SK-N-MC (cell line): ENCODE measurements at regions not wholly inside any gene's neighbourhood (a gene's known extent, or its start where the extent isn't known, plus 50 kb on each side); places are given as distances from the start of the nearest gene placed in this dataset.

Experiments
- DNase-seq: peaks from one replicate; pipeline ENCODE4 v3.0.0-alpha.2; 2011; ENCODE audit warnings: low read depth, low spot score
- H3K27ac ChIP-seq: fragments of 200-600 bp; sonication (generic); 2 replicates; pipeline ENCODE4 v1.5.1; 2016; ENCODE audit warnings: mixed run types
- H3K36me3 ChIP-seq: fragments of 200-600 bp; sonication (generic); 2 replicates; pipeline ENCODE4 v1.6.1; 2017; ENCODE audit warnings: antibody characterized with exemption, low read length, mixed read lengths; ENCODE audit not compliant: insufficient read depth
- H3K4me3 ChIP-seq: fragments of 200-600 bp; sonication (generic); 2 replicates; pipeline ENCODE4 v1.5.1; 2016
- H3K9ac ChIP-seq: fragments of 200-600 bp; sonication (generic); 2 replicates; pipeline ENCODE4 v1.8.0; 2017; ENCODE audit warnings: mixed run types, mixed read lengths; ENCODE audit not compliant: insufficient read length
- H3K9me3 ChIP-seq: fragments of 200-600 bp; sonication (generic); 2 replicates; pipeline ENCODE4 v1.6.1; 2017; ENCODE audit warnings: low read depth, mild to moderate bottlenecking, antibody characterized with exemption, low read length, moderate library complexity, mixed read lengths
- EZH2 ChIP-seq: fragments of 200-600 bp; sonication (generic); IDR thresholded peaks from one replicate; pipeline ENCODE4 v1.6.1; 2017; ENCODE audit warnings: antibody characterized with exemption
- FOXP2 ChIP-seq: optimal IDR thresholded peaks from 2 replicates; pipeline ENCODE3; 2011; ENCODE audit warnings: mild to moderate bottlenecking, moderate library complexity; ENCODE audit not compliant: insufficient read depth; ENCODE audit errors: extremely low read length, control extremely low read depth
- POLR2AphosphoS5 ChIP-seq: IDR thresholded peaks from 2 replicates; pipeline ENCODE4 v1.6.1; 2012; ENCODE audit warnings: mild to moderate bottlenecking, low read depth, low read length, borderline replicate concordance

DNA sequence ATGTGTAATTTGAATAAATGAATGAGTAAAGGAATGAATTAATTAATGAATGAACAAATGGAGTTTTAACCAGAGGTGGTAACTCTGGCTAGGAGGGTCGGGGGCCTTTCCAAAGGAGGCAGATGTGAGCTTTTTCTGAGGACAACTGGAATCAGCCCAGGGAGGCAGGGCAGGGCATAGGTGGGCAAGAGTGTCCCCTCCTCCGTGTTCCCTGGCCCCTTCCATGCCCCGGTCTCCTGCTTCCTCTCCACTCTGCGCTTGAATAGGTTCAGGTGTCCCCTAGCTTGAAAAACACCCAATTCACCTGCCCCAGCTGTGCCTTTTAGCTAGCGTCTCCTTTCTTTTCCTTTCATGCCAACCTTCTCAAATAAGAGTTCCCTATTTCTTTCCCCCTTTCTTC lies 473.1 kb downstream of the CDH26 start:
- Histone ChIP-seq H3K9me3 (no peaks in the 10 kb centered on the region), H3K4me3 (no peak overlapping the region), H3K9ac (no peak overlapping the region), H3K36me3 (no peaks in the 10 kb centered on the region), H3K27ac (no peak overlapping the region)
- TF ChIP-seq POLR2AphosphoS5 (no peak), EZH2 (no peak), FOXP2 (no peak)
- DNase-seq, result no peak

DNA sequence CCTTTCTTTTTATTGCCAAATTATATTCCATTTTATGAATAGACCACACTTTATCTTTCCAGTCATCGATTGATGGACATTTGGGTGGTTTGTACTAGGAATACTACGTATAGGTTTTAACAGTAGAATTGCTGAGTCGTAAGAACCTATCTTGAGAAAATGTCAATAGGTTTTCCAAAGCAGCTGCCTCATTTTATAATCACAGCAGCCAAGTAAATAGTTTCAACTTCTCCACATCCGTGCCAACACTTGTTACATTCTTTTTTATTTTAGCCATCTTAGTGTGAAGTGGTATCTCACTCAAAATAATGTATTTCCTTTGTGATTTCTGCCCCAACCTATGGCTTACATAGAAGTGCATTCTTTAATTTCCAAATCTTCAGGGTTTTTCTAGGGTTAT lies 479.2 kb downstream of the CDH26 start:
- no peaks in the 10 kb centered on the region for H3K36me3 ChIP-seq
- no peak overlapping the region for H3K9ac ChIP-seq
- H3K9me3 ChIP-seq, result no peaks in the 10 kb centered on the region
- no peak for TF ChIP-seq FOXP2
- TF ChIP-seq EZH2, result no peak
- TF ChIP-seq POLR2AphosphoS5, result no peak
- DNase-seq, result no peak
- no peak overlapping the region for H3K27ac ChIP-seq
- no peak overlapping the region for H3K4me3 ChIP-seq

DNA sequence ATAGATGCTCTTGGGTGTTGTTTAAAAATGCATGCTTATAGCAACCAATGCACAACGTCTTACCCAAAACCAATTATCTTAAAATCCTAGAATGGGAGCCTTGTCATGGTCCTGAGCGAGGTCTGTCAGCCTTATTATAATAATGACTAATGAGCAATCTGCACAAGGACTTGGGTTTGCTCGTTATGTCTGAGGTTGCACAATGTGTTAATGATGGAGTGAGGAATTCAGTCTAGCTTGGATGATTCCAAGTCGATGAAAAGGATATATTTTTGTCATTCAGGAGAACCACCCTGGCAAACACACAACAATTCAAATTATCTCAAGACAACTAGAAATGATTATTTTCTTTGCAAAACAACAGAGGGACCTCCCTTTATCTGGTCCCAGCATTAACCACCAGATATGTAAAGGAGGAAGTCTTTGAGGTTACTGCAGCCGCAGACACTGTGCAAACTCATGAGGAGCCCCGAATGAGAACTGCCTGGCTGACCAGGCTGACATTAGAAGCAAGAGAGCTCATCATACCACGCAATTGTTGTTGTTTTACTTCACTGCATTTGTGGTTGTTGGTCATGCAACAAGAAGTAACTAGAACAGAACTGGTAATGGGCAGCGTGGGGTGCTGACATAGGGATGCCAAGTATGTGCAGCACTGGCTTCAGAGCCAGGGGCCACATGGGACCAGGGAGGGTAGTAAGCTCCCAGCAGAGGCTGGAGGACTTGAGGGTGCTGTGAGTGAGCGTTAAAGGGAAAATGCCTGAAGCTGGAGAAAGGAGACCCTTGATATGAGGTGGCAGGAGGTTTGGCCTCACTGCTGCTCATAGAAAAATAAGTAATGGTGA lies 488.3 kb downstream of the CDH26 start:
- TF ChIP-seq FOXP2, result no peak
- DNase-seq, result no peak
- no peak overlapping the region for H3K9ac ChIP-seq
- no peaks in the 10 kb centered on the region for H3K36me3 ChIP-seq
- no peak overlapping the region for H3K4me3 ChIP-seq
- no peak overlapping the region for H3K27ac ChIP-seq
- no peaks in the 10 kb centered on the region for H3K9me3 ChIP-seq

DNA sequence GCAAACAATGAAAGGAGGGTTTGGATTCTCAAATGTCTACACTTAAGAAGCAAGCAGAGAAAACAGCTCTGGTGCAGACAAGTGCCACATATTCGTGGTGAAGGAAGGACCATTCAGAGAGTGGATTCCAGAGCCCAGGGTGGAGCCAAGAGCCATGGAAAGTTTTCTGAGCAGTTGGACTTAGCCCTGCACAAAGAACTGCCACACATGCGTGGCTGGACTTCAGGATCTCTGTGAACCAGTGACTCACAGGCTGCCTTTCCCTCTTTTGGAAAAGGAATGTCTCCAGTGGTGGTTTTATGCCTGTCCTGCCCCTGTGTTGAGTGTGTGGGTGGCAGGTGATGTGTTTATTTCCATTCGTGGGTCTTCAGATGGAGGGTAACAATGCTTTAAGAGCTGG lies 489.5 kb downstream of the CDH26 start:
- no peak for DNase-seq
- Histone ChIP-seq H3K4me3 (no peak overlapping the region), H3K27ac (no peak overlapping the region), H3K9me3 (no peaks in the 10 kb centered on the region), H3K9ac (no peak overlapping the region), H3K36me3 (no peaks in the 10 kb centered on the region)
- TF ChIP-seq POLR2AphosphoS5 (no peak), FOXP2 (no peak), EZH2 (no peak)

DNA sequence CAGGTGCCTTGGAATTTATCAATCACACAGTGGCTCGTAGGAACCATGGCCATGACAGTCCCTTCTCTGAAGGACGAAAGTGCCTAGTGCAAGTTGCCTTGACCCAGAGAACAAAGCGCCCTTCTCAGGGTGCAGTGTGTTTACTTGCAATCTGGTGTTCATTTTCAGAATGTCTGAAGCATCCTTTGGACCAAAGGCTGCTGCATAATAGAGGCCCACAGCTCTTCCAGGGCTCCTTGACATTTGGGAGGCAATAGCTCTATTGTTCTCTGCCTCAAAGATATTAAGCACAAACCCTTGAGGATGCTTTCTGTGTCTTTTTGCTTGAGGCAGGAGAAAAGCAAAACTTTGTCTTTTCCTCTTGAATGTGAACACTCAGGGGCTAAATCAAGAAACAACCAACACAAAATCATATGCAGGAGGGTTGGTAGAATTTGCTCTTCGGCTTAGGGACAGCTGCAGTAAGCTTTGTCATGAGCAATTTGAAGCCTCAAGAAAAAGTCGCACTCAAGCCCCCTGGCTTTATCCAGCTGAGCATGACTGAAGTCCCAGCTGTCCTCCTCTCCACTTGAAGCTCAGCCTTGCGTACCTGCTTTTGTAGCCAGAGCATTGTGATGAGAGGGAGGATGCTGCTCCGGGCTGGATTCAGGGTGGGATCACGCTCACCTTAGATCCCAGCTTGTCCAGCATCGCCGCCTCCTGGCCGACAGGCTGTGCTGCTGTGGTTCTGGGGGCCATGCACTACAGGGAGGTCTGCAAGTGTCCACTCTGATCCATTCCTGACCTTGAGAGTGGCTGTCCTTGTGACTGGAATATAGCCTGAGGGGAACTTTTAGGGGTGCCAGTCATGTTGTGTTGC lies 495.4 kb downstream of the CDH26 start:
- DNase-seq, result no peak
- H3K36me3 ChIP-seq, result no peaks in the 10 kb centered on the region
- TF ChIP-seq EZH2 (no peak), FOXP2 (no peak), POLR2AphosphoS5 (no peak)

DNA sequence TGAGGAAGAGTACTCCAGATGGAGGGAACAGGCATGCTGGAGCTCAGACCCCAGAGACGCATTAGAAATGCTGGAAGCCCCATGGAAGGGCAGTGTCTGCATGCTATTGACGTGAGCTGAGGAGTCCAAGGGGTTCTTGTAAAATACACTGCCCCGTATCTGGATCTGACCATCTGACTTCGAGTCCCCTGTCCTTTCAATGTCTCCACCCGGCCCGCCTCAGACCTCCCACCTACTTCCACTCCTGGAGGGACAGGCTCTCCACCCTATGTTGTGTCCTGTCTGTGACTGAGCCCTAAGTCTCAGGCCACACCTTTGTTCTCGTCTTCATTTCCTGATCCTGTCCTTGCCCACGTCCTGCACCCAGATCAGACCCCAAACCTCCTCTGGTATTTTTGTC lies 496.3 kb downstream of the CDH26 start:
- TF ChIP-seq POLR2AphosphoS5, result no peak
- TF ChIP-seq EZH2, result no peak
- DNase-seq, result no peak

More for the DNA sequence above, 495.4 kb downstream of the CDH26 start:
- no peak overlapping the region for H3K4me3 ChIP-seq
- H3K9me3 ChIP-seq, result no peaks in the 10 kb centered on the region
- H3K9ac ChIP-seq, result no peak overlapping the region
- H3K27ac ChIP-seq, result no peak overlapping the region

DNA sequence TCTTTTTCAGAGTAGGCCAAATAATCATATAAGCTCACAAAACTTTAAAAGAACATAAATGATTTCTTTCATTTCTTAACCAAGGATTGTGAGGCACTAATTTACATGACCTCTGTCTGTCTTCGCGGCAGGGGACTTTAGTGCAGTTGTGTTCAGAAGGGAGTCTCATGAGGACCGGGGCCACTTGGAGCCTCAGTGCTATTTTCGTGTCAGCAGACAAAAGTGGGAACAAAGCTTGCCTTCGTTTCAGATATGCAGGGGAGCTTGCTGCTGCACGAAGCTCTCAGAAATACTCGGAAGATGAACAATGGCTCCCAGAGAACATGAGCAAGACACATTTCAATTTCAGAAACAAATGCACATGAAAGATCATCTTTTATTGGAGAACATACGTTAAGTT lies 497.0 kb downstream of the CDH26 start:
- TF ChIP-seq EZH2 (no peak), POLR2AphosphoS5 (no peak), FOXP2 (no peak)

More for the DNA sequence above, 496.3 kb downstream of the CDH26 start:
- Histone ChIP-seq H3K27ac (no peak overlapping the region), H3K4me3 (no peak overlapping the region), H3K9me3 (no peaks in the 10 kb centered on the region), H3K36me3 (no peaks in the 10 kb centered on the region), H3K9ac (no peak overlapping the region)

DNA sequence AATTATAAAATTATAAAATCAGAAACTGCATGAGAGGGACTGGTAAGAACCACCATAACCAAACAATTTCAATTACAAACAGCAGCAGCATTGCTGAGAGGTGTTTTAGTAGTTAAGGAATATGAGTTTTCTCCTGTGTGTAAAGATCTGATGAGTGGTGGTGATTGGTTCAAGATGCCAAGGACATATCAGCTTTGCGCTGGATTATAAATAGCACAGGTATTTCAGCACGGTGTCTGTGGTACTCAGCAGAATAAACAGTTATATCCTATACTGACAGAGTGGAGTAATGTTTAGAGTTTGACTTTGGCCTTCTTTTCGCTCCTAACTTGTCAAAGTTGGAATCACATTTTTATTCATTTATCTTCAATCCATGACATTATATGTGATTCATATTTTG lies 501.0 kb downstream of the CDH26 start:
- TF ChIP-seq FOXP2 (no peak), EZH2 (no peak), POLR2AphosphoS5 (no peak)
- H3K36me3 ChIP-seq, result no peaks in the 10 kb centered on the region
- H3K4me3 ChIP-seq, result no peak overlapping the region
- DNase-seq, result no peak
- H3K9me3 ChIP-seq, result no peaks in the 10 kb centered on the region
- no peak overlapping the region for H3K27ac ChIP-seq
- no peak overlapping the region for H3K9ac ChIP-seq

More for the DNA sequence above, 497.0 kb downstream of the CDH26 start:
- Histone ChIP-seq H3K4me3 (no peak overlapping the region), H3K9ac (no peak overlapping the region), H3K36me3 (no peaks in the 10 kb centered on the region), H3K27ac (no peak overlapping the region), H3K9me3 (no peaks in the 10 kb centered on the region)
- DNase-seq, result no peak
